Calu3 (cell line): ENCODE measurements at regions not wholly inside any gene's neighbourhood (a gene's known extent, or its start where the extent isn't known, plus 50 kb on each side); places are given as distances from the start of the nearest gene placed in this dataset.

Source experiments
- BruUV-seq: library from RNA; stranded (reverse); fragments of 400-500 nt; replicated peaks from 2 replicates; lab custom pipeline; 2021; lab: Mats Ljungman, UMichigan
- CTCF ChIA-PET: fragments of 300-600 bp; sonication (Branson Sonifier 250); formaldehyde crosslinking; loops from one replicate; lab custom pipeline; 2022; ENCODE audit warnings: antibody characterized with exemption; lab: Charles Lee
- DNase-seq: peaks from one replicate; pipeline ENCODE4 v3.0.0; 2022
- H3K27ac Mint-ChIP-seq: one replicate; pipeline ENCODE4 v1.8.0; 2022; ENCODE audit warnings: mixed read lengths; ENCODE audit not compliant: unreplicated experiment
- H3K27me3 Mint-ChIP-seq: one replicate; pipeline ENCODE4 v1.8.0; 2022; ENCODE audit warnings: mixed read lengths; ENCODE audit not compliant: unreplicated experiment
- H3K36me3 Mint-ChIP-seq: one replicate; pipeline ENCODE4 v1.8.0; 2022; ENCODE audit warnings: mild to moderate bottlenecking, moderate library complexity, mixed read lengths; ENCODE audit not compliant: insufficient read depth, unreplicated experiment
- H3K4me1 Mint-ChIP-seq: one replicate; pipeline ENCODE4 v1.8.0; 2022; ENCODE audit warnings: mild to moderate bottlenecking, low read depth, mixed read lengths; ENCODE audit not compliant: unreplicated experiment
- H3K4me3 Mint-ChIP-seq: one replicate; pipeline ENCODE4 v1.8.0; 2022; ENCODE audit warnings: mild to moderate bottlenecking, low read depth, moderate library complexity, mixed read lengths; ENCODE audit not compliant: unreplicated experiment
- H3K9me3 Mint-ChIP-seq: one replicate; pipeline ENCODE4 v1.8.0; 2022; ENCODE audit warnings: low read depth, mixed read lengths; ENCODE audit not compliant: unreplicated experiment
- intact Hi-C: fragments of 100-400 bp; cut with micrococcal nuclease; formaldehyde crosslinking; loops from one replicate; pipeline ENCODE4 v1.10.0; 2022; ENCODE audit not compliant: unreplicated experiment
- TF ChIP-seq, protein P1 (sequence below): fragments of 200-600 bp; IDR thresholded peaks from one replicate; pipeline ENCODE4 v1.8.0; 2022; ENCODE audit warnings: antibody characterized with exemption; ENCODE audit not compliant: unreplicated experiment

DNA sequence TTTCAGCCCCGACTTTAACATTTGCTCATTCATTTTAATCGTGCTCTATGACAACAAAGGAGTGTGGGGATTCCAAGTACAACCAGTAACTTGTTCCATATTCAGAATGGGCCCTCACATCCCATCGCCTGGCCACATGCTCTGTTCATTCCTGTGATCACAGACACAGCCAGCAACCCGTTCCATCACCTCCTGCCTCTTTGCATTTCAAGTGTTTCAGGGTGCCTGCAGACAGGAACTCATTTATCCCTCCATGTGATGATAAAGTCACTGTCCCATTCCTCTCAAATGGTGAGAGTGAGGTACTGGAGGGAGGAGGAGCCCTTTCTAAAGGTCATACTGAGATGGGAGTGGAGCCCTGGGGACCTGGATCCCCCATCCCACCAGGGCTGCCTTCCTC is 571.1 kb downstream of the MAT2B start:
- Mint-ChIP-seq H3K27ac (no peak overlapping the region), H3K9me3 (no peaks in the 10 kb centered on the region), H3K27me3 (peaks cover 8% of the 10 kb centered on the region), H3K4me3 (no peak overlapping the region), H3K4me1 (no peaks in the 10 kb centered on the region), H3K36me3 (no peaks in the 10 kb centered on the region)
- intact Hi-C loops, result no loop called here
- TF ChIP-seq, protein P1, sequence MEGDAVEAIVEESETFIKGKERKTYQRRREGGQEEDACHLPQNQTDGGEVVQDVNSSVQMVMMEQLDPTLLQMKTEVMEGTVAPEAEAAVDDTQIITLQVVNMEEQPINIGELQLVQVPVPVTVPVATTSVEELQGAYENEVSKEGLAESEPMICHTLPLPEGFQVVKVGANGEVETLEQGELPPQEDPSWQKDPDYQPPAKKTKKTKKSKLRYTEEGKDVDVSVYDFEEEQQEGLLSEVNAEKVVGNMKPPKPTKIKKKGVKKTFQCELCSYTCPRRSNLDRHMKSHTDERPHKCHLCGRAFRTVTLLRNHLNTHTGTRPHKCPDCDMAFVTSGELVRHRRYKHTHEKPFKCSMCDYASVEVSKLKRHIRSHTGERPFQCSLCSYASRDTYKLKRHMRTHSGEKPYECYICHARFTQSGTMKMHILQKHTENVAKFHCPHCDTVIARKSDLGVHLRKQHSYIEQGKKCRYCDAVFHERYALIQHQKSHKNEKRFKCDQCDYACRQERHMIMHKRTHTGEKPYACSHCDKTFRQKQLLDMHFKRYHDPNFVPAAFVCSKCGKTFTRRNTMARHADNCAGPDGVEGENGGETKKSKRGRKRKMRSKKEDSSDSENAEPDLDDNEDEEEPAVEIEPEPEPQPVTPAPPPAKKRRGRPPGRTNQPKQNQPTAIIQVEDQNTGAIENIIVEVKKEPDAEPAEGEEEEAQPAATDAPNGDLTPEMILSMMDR, result no peak
- BruUV-seq, result no TSS peak
- CTCF ChIA-PET, result interaction anchor here (0.7 kb wide), 1 partner anchor 941 kb away, joined by 4 read pairs; no protein-coding TSS in a partner anchor
- no peak for DNase-seq

DNA sequence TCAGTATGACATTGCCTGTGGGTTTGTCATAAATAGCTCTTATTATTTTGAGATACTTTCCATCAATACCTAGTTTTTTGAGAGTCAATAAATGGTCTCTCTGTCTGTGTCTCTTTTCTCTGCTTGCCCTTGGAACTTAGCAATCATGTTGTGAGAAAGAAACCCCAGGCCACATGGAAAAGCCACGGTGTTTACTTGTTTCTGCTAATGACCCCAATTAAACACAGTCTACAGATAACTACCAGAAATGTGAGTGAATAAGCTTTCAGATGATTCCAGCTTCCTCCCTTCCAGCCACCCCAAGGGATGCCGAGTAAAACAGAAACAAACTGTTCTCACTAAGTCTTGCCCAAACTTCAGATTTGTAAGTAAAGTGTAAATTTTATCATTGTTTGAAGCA is 584.9 kb downstream of the MAT2B start:
- no TSS peak for BruUV-seq

DNA sequence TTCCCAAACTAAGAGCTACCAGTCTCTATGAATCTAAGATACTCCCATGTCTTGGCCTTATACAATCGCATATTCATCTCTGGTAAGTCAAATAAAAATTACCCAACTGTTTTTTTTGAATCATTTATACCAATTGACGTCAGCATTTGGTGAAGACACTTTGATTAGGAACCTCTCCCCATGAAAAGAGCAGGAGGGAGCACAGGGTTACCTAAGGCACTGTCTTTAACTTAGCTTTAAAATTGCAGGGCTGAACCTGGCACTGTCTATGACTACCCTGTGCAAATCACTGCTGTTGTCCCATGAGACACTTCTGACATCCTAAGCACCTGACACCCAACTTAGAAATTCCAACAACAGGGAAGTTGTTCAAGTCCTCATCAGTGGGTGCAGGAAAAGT is 586.4 kb downstream of the MAT2B start:
- TF ChIP-seq, protein P1, result no peak
- H3K4me3 Mint-ChIP-seq, result no peak overlapping the region
- intact Hi-C loops, result no loop called here
- H3K27ac Mint-ChIP-seq, result no peak overlapping the region
- DNase-seq, result no peak
- H3K36me3 Mint-ChIP-seq, result no peaks in the 10 kb centered on the region
- BruUV-seq, result no TSS peak
- no peaks in the 10 kb centered on the region for H3K9me3 Mint-ChIP-seq
- CTCF ChIA-PET, result interaction anchor here (0.5 to 0.6 kb wide), 2 partner anchors 428 to 543 kb away, joined by 3 read pairs; no protein-coding TSS in a partner anchor
- H3K4me1 Mint-ChIP-seq, result peaks cover 14% of the 10 kb centered on the region
- no peaks in the 10 kb centered on the region for H3K27me3 Mint-ChIP-seq

More for the DNA sequence above, 584.9 kb downstream of the MAT2B start:
- CTCF ChIA-PET, result no interaction called here
- H3K36me3 Mint-ChIP-seq, result no peaks in the 10 kb centered on the region
- H3K27me3 Mint-ChIP-seq, result no peaks in the 10 kb centered on the region
- no peak overlapping the region for H3K4me3 Mint-ChIP-seq
- intact Hi-C loops, result no loop called here
- H3K27ac Mint-ChIP-seq, result no peak overlapping the region
- H3K4me1 Mint-ChIP-seq, result peaks cover 11% of the 10 kb centered on the region
- no peak for DNase-seq
- TF ChIP-seq, protein P1, result no peak
- H3K9me3 Mint-ChIP-seq, result no peaks in the 10 kb centered on the region

DNA sequence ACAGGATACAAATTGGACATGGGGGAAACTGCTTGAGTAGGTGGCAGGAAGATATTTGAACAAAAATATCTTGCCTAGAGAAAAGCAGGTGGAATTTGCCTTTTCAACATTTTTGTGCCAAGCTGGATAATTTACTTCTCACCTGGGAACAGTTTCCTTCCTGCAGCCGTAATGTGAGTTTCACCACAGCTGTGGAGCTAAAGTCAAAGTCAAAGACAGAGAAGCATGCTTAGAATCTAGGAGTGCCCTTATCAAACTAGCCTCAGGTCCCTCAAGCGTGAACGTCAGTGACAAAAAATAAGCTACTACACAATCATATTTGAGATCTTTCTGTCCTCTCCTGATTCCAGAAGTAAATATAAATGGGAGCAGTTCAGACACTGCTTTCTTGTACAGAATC is 588.9 kb downstream of the MAT2B start:
- H3K27me3 Mint-ChIP-seq, result no peaks in the 10 kb centered on the region
- no peak overlapping the region for H3K27ac Mint-ChIP-seq
- CTCF ChIA-PET, result no interaction called here
- no peak for DNase-seq
- H3K36me3 Mint-ChIP-seq, result no peaks in the 10 kb centered on the region
- TF ChIP-seq, protein P1, result no peak
- no TSS peak for BruUV-seq
- H3K4me3 Mint-ChIP-seq, result no peak overlapping the region
- H3K4me1 Mint-ChIP-seq, result peaks cover 19% of the 10 kb centered on the region
- H3K9me3 Mint-ChIP-seq, result no peaks in the 10 kb centered on the region
- intact Hi-C loops, result no loop called here
